ENCODE measurements at regions not wholly inside any gene's neighbourhood (a gene's known extent, or its start where the extent isn't known, plus 50 kb on each side); places are given as distances from the start of the nearest gene placed in this dataset.
A peak's percentile ranks its signal among the peaks of the same experiment; 100 is the strongest.

GRCh38 chr3:106957029-106957428 is 420.2 kb upstream of the CCDC54 start:
- Histone ChIP-seq H2BK15ac (ENCODE audit: low read length) (no peak overlapping the region), H3K23ac (ENCODE audit: low read depth, low read length, poor library complexity) (no peak overlapping the region), H3K9ac (ENCODE audit: low read depth, low read length, poor library complexity) (no peak overlapping the region), H3K27me3 (ENCODE audit: control insufficient read depth in 3 of 3, insufficient read depth in 3 of 3, low read depth in 1 of 3, low read length in 3 of 3) (no peaks in the 10 kb centered on the region), H4K91ac (ENCODE audit: low read depth, low read length, poor library complexity) (no peak overlapping the region), H3K9me3 (replicated peaks in 1 of 2; ENCODE audit: control insufficient read depth in 2 of 2, insufficient read depth in 1 of 2, low read depth in 1 of 2, low read length in 2 of 2) (no peaks in the 10 kb centered on the region), H3K4ac (ENCODE audit: low read length) (no peak overlapping the region), H2BK120ac (ENCODE audit: low read depth, low read length) (no peak overlapping the region), H3K18ac (ENCODE audit: low read length) (no peak overlapping the region), H3K14ac (ENCODE audit: low read length) (no peak overlapping the region), H4K8ac (ENCODE audit: low read depth, low read length) (no peak overlapping the region), H2AFZ (ENCODE audit: low read length) (no peak overlapping the region), H3K27ac (replicated peaks; ENCODE audit: low read length) (no peak overlapping the region), H2AK5ac (ENCODE audit: low read depth, low read length) (no peak overlapping the region), H3K4me1 (ENCODE audit: control insufficient read depth in 2 of 2, insufficient read depth in 1 of 2, low read depth in 1 of 2, low read length in 2 of 2) (no peaks in the 10 kb centered on the region), H2BK12ac (ENCODE audit: low read length) (no peak overlapping the region), H3K79me1 (ENCODE audit: low read depth, low read length) (no peaks in the 10 kb centered on the region), H3K36me3 (replicated peaks in 1 of 2; ENCODE audit: control insufficient read depth in 2 of 2, insufficient read depth in 2 of 2, low read length in 2 of 2) (no peaks in the 10 kb centered on the region), H3K4me3 (ENCODE audit: low read length in 2 of 2) (no peak overlapping the region), H2BK5ac (ENCODE audit: low read length) (no peak overlapping the region), H3K4me2 (ENCODE audit: insufficient read depth, low read length, poor library complexity, severe bottlenecking) (no peak overlapping the region)
- no peak for DNase-seq (ENCODE audit: low spot score)
- no CpG with 5 or more reads among the region's 3 CpGs for WGBS, 2 donors (ENCODE audit: extremely low coverage in 2 of 2, insufficient read length in 2 of 2, insufficient replicate concordance in 1 of 2)

- Histone ChIP-seq H3K18ac (ENCODE audit: low read length) (no peak overlapping the region), H2AK5ac (ENCODE audit: low read depth, low read length) (no peak overlapping the region), H3K9ac (ENCODE audit: low read depth, low read length, poor library complexity) (no peak overlapping the region), H3K27ac (replicated peaks; ENCODE audit: low read length) (no peak overlapping the region), H4K8ac (ENCODE audit: low read depth, low read length) (no peak overlapping the region), H3K14ac (ENCODE audit: low read length) (no peak overlapping the region), H2BK120ac (ENCODE audit: low read depth, low read length) (no peak overlapping the region), H3K23ac (ENCODE audit: low read depth, low read length, poor library complexity) (no peak overlapping the region), H3K79me1 (ENCODE audit: low read depth, low read length) (no peaks in the 10 kb centered on the region), H3K4me1 (ENCODE audit: control insufficient read depth in 2 of 2, insufficient read depth in 1 of 2, low read depth in 1 of 2, low read length in 2 of 2) (peaks cover 0 to 4% of the 10 kb centered on the region in 2 donors), H3K4me2 (ENCODE audit: insufficient read depth, low read length, poor library complexity, severe bottlenecking) (no peak overlapping the region), H2AFZ (ENCODE audit: low read length) (peak overlapping the region; percentile 30), H2BK12ac (ENCODE audit: low read length) (no peak overlapping the region), H2BK15ac (ENCODE audit: low read length) (no peak overlapping the region), H4K91ac (ENCODE audit: low read depth, low read length, poor library complexity) (no peak overlapping the region), H3K36me3 (replicated peaks in 1 of 2; ENCODE audit: control insufficient read depth in 2 of 2, insufficient read depth in 2 of 2, low read length in 2 of 2) (no peaks in the 10 kb centered on the region), H3K4ac (ENCODE audit: low read length) (no peak overlapping the region), H3K27me3 (ENCODE audit: control insufficient read depth in 3 of 3, insufficient read depth in 3 of 3, low read depth in 1 of 3, low read length in 3 of 3) (no peaks in the 10 kb centered on the region), H2BK5ac (ENCODE audit: low read length) (no peak overlapping the region), H3K4me3 (ENCODE audit: low read length in 2 of 2) (no peak overlapping the region), H3K9me3 (replicated peaks in 1 of 2; ENCODE audit: control insufficient read depth in 2 of 2, insufficient read depth in 1 of 2, low read depth in 1 of 2, low read length in 2 of 2) (no peaks in the 10 kb centered on the region)
- DNase-seq (ENCODE audit: low spot score) = no peak
- no CpG with 5 or more reads among the region's 1 CpG for WGBS, 2 donors (ENCODE audit: extremely low coverage in 2 of 2, insufficient read length in 2 of 2, insufficient replicate concordance in 1 of 2)
Measured at GRCh38 chr3:106962993-106963392, 414.2 kb upstream of the CCDC54 start.

- Histone ChIP-seq H2BK12ac (ENCODE audit: low read length) (no peak overlapping the region), H3K4me1 (ENCODE audit: control insufficient read depth in 2 of 2, insufficient read depth in 1 of 2, low read depth in 1 of 2, low read length in 2 of 2) (peaks cover 0 to 4% of the 10 kb centered on the region in 2 donors), H2AFZ (ENCODE audit: low read length) (peak overlapping the region; percentile 30), H2BK5ac (ENCODE audit: low read length) (no peak overlapping the region), H4K91ac (ENCODE audit: low read depth, low read length, poor library complexity) (no peak overlapping the region), H3K27me3 (ENCODE audit: control insufficient read depth in 3 of 3, insufficient read depth in 3 of 3, low read depth in 1 of 3, low read length in 3 of 3) (no peaks in the 10 kb centered on the region), H3K79me1 (ENCODE audit: low read depth, low read length) (no peaks in the 10 kb centered on the region), H3K14ac (ENCODE audit: low read length) (no peak overlapping the region), H3K27ac (replicated peaks; ENCODE audit: low read length) (no peak overlapping the region), H3K4me2 (ENCODE audit: insufficient read depth, low read length, poor library complexity, severe bottlenecking) (no peak overlapping the region), H3K4me3 (ENCODE audit: low read length in 2 of 2) (no peak overlapping the region), H2BK120ac (ENCODE audit: low read depth, low read length) (no peak overlapping the region), H3K9me3 (replicated peaks in 1 of 2; ENCODE audit: control insufficient read depth in 2 of 2, insufficient read depth in 1 of 2, low read depth in 1 of 2, low read length in 2 of 2) (no peaks in the 10 kb centered on the region), H3K23ac (ENCODE audit: low read depth, low read length, poor library complexity) (no peak overlapping the region), H4K8ac (ENCODE audit: low read depth, low read length) (no peak overlapping the region), H2AK5ac (ENCODE audit: low read depth, low read length) (no peak overlapping the region), H3K18ac (ENCODE audit: low read length) (no peak overlapping the region), H2BK15ac (ENCODE audit: low read length) (no peak overlapping the region), H3K36me3 (replicated peaks in 1 of 2; ENCODE audit: control insufficient read depth in 2 of 2, insufficient read depth in 2 of 2, low read length in 2 of 2) (no peaks in the 10 kb centered on the region), H3K9ac (ENCODE audit: low read depth, low read length, poor library complexity) (no peak overlapping the region), H3K4ac (ENCODE audit: low read length) (no peak overlapping the region)
- DNase-seq (ENCODE audit: low spot score) = no peak
- no CpG with 5 or more reads among the region's 1 CpG for WGBS, 2 donors (ENCODE audit: extremely low coverage in 2 of 2, insufficient read length in 2 of 2, insufficient replicate concordance in 1 of 2)
Measured at GRCh38 chr3:106963442-106963841, 413.8 kb upstream of the CCDC54 start.

- WGBS, 2 donors (ENCODE audit: extremely low coverage in 2 of 2, insufficient read length in 2 of 2, insufficient replicate concordance in 1 of 2) = no CpG with 5 or more reads among the region's 3 CpGs
- Histone ChIP-seq H2BK120ac (ENCODE audit: low read depth, low read length) (no peak overlapping the region), H3K36me3 (replicated peaks in 1 of 2; ENCODE audit: control insufficient read depth in 2 of 2, insufficient read depth in 2 of 2, low read length in 2 of 2) (no peaks in the 10 kb centered on the region), H3K9ac (ENCODE audit: low read depth, low read length, poor library complexity) (no peak overlapping the region), H2BK5ac (ENCODE audit: low read length) (no peak overlapping the region), H3K9me3 (replicated peaks in 1 of 2; ENCODE audit: control insufficient read depth in 2 of 2, insufficient read depth in 1 of 2, low read depth in 1 of 2, low read length in 2 of 2) (no peaks in the 10 kb centered on the region), H3K4me3 (ENCODE audit: low read length in 2 of 2) (no peak overlapping the region), H3K4ac (ENCODE audit: low read length) (no peak overlapping the region), H2AFZ (ENCODE audit: low read length) (no peak overlapping the region), H3K79me1 (ENCODE audit: low read depth, low read length) (no peaks in the 10 kb centered on the region), H4K91ac (ENCODE audit: low read depth, low read length, poor library complexity) (no peak overlapping the region), H3K23ac (ENCODE audit: low read depth, low read length, poor library complexity) (no peak overlapping the region), H3K4me2 (ENCODE audit: insufficient read depth, low read length, poor library complexity, severe bottlenecking) (no peak overlapping the region), H3K14ac (ENCODE audit: low read length) (no peak overlapping the region), H3K27me3 (ENCODE audit: control insufficient read depth in 3 of 3, insufficient read depth in 3 of 3, low read depth in 1 of 3, low read length in 3 of 3) (no peaks in the 10 kb centered on the region), H2BK12ac (ENCODE audit: low read length) (no peak overlapping the region), H3K18ac (ENCODE audit: low read length) (no peak overlapping the region), H4K8ac (ENCODE audit: low read depth, low read length) (no peak overlapping the region), H3K4me1 (ENCODE audit: control insufficient read depth in 2 of 2, insufficient read depth in 1 of 2, low read depth in 1 of 2, low read length in 2 of 2) (peaks cover 0 to 4% of the 10 kb centered on the region in 2 donors), H2BK15ac (ENCODE audit: low read length) (no peak overlapping the region), H2AK5ac (ENCODE audit: low read depth, low read length) (no peak overlapping the region), H3K27ac (replicated peaks; ENCODE audit: low read length) (no peak overlapping the region)
- no peak for DNase-seq (ENCODE audit: low spot score)
Measured at GRCh38 chr3:106965307-106965706, 411.9 kb upstream of the CCDC54 start.

Measured in neuronal stem cell (in vitro differentiated cells).